PC-9 (cell line): ENCODE measurements at regions not wholly inside any gene's neighbourhood (a gene's known extent, or its start where the extent isn't known, plus 50 kb on each side); places are given as distances from the start of the nearest gene placed in this dataset.

Source experiments
- CTCF ChIP-seq: fragments of 200-600 bp; sonication (generic); conservative IDR thresholded peaks from 2 replicates; pipeline ENCODE4 v1.6.1; 2017; ENCODE audit warnings: mixed run types, antibody characterized with exemption, mild to moderate bottlenecking, moderate library complexity
- EZH2 ChIP-seq: fragments of 200-600 bp; sonication (generic); IDR thresholded peaks from 2 replicates; pipeline ENCODE4 v1.8.0; 2017; ENCODE audit warnings: antibody characterized with exemption, low read depth

GRCh38 chr13:69373747-69374425, 733.7 kb upstream of the ATXN8OS start:
- TF ChIP-seq CTCF, result no peak
- no peak for TF ChIP-seq EZH2
